Central memory CD8-positive, alpha-beta T cell (primary cell): ENCODE measurements at regions not wholly inside any gene's neighbourhood (a gene's known extent, or its start where the extent isn't known, plus 50 kb on each side); places are given as distances from the start of the nearest gene placed in this dataset.

Experiments used
- ATAC-seq: fragments of 150-1000 bp; cut with Tn5 transposase; replicated peaks from 2 replicates; pipeline ENCODE4 v1.10.0; 2022; ENCODE audit warnings: mild to moderate bottlenecking, moderate FRiP score, moderate number of reproducible peaks; ENCODE audit not compliant: poor library complexity, severe bottlenecking; ENCODE audit errors: extremely low read depth
- DNase-seq, 2 donors: peaks; one replicate each; pipeline ENCODE4 v3.0.0; 2021; ENCODE audit warnings: low spot score in 2 of 2
- H3K27ac Mint-ChIP-seq: one replicate; pipeline ENCODE4 v1.8.0; 2022; ENCODE audit warnings: low read depth, mild to moderate bottlenecking, moderate library complexity, mixed read lengths
- H3K27me3 Mint-ChIP-seq: one replicate; pipeline ENCODE4 v1.8.0; 2022; ENCODE audit warnings: mixed read lengths
- H3K36me3 Mint-ChIP-seq: one replicate; pipeline ENCODE4 v1.8.0; 2022; ENCODE audit warnings: mild to moderate bottlenecking, moderate library complexity, mixed read lengths; ENCODE audit not compliant: insufficient read depth
- H3K4me1 Mint-ChIP-seq: one replicate; pipeline ENCODE4 v1.8.0; 2022; ENCODE audit warnings: mixed read lengths
- H3K4me3 Mint-ChIP-seq: one replicate; pipeline ENCODE4 v1.8.0; 2022; ENCODE audit warnings: mild to moderate bottlenecking, moderate library complexity, mixed read lengths
- H3K9me3 Mint-ChIP-seq: one replicate; pipeline ENCODE4 v1.8.0; 2022; ENCODE audit warnings: mixed read lengths

DNA sequence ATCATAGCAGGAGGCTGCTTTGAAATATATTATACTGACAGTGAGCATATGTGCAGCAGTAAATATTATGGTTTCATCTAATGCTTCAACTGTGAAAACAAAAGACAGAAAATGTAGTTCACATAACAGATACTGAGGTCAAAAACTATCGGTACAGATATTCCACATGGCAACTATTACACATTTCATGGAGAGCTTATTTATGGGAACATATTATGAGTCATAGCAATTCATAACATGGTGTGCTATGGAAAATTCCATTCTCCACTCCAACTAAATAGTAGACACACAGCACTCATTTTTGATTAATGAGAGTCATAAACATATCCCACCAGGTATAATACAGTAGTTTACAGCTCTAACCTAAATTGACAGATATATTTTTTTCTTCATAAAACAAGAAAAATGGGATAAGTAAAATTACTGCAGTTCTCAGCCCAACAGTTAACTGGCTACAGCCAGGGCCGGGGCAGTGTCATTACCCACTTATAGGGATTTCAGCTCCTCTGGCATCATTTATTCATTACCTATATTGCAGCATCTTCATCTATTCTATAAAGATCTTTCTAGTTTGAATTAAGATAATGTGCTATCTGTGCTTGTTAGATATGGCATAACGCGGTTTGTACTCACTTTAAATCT is 475.6 kb upstream of the KLF6 start:
- no peaks in the 10 kb centered on the region for H3K9me3 Mint-ChIP-seq
- ATAC-seq (no peak), DNase-seq (no peak)
- peaks cover under 1% of the 10 kb centered on the region for H3K4me1 Mint-ChIP-seq
- H3K27ac Mint-ChIP-seq = no peak overlapping the region
- H3K36me3 Mint-ChIP-seq = no peaks in the 10 kb centered on the region
- no peaks in the 10 kb centered on the region for H3K27me3 Mint-ChIP-seq
- H3K4me3 Mint-ChIP-seq = no peak overlapping the region

DNA sequence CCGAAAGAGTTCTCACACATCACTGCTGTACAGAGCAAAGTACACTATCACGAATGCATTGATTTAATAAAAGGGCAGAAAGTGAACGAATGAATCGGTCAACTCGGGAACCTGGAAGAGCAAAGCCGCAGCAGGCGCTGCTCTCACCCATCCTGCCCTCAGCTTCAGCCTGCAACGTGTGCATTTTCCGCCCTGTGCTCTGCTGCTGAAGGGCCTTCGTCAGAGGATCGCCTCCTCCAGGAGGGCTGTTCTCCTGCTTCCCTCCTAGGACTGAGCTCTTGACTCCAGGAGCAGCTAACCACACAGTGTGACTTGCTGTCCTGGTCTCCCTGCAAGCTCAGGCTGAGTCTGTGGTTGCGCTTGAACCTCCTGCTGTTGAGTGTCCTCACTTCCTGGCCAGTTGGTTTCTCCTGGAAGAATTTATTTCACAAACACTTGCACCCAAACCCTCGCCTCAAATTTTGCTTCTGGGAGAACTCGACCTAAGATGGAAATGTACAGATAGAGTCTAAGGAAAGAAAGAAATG is 473.0 kb upstream of the KLF6 start:
- H3K27me3 Mint-ChIP-seq = no peaks in the 10 kb centered on the region
- ATAC-seq = no peak
- no peaks in the 10 kb centered on the region for H3K4me1 Mint-ChIP-seq
- no peak for DNase-seq
- H3K9me3 Mint-ChIP-seq = no peaks in the 10 kb centered on the region
- no peaks in the 10 kb centered on the region for H3K36me3 Mint-ChIP-seq
- no peak overlapping the region for H3K4me3 Mint-ChIP-seq
- H3K27ac Mint-ChIP-seq = no peak overlapping the region

DNA sequence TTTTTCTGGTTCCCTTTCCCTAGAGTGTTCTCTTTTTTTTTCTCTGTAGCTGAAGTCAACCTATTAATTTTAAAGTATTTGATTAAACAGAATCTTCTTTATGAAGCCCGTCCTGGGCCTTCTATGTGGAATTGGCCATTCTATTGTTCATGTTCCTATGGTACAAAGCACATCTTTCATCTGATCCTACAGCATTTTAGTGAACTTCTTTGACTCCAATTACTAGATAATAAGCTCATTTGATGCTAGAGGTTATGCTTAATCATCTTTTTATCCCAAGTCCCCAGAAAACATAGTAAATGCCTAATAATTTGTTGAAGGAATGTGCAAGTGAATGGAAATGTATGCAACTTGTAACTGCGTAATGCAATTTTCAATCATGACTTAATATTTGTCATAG is 472.0 kb upstream of the KLF6 start:
- H3K9me3 Mint-ChIP-seq = no peaks in the 10 kb centered on the region
- H3K27ac Mint-ChIP-seq = no peak overlapping the region
- H3K4me3 Mint-ChIP-seq = no peak overlapping the region
- no peaks in the 10 kb centered on the region for H3K4me1 Mint-ChIP-seq
- ATAC-seq (no peak), DNase-seq (no peak)
- H3K36me3 Mint-ChIP-seq = no peaks in the 10 kb centered on the region
- no peaks in the 10 kb centered on the region for H3K27me3 Mint-ChIP-seq

DNA sequence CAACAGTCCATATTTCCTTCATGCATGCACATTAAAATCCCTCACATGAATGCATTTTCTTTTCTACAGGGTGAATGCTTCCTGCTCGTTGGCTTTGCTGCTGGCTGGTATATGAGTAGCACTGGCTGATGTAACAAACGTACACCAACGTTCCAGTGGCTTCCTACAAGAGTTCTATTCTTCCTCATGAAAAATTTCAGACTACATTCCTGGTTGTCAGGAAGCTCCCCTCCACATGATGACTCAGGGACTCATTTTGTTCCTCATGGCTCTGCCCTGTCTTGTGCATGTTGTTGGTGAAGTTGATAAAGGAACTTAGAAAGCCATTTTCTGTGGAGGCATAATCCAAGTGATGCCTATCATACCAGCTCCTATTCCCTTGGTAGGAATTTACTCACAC is 470.7 kb upstream of the KLF6 start:
- ATAC-seq (no peak), DNase-seq (no peak)
- H3K4me3 Mint-ChIP-seq = no peak overlapping the region
- H3K36me3 Mint-ChIP-seq = no peaks in the 10 kb centered on the region
- no peaks in the 10 kb centered on the region for H3K4me1 Mint-ChIP-seq
- H3K27ac Mint-ChIP-seq = no peak overlapping the region
- no peaks in the 10 kb centered on the region for H3K9me3 Mint-ChIP-seq
- H3K27me3 Mint-ChIP-seq = no peaks in the 10 kb centered on the region

DNA sequence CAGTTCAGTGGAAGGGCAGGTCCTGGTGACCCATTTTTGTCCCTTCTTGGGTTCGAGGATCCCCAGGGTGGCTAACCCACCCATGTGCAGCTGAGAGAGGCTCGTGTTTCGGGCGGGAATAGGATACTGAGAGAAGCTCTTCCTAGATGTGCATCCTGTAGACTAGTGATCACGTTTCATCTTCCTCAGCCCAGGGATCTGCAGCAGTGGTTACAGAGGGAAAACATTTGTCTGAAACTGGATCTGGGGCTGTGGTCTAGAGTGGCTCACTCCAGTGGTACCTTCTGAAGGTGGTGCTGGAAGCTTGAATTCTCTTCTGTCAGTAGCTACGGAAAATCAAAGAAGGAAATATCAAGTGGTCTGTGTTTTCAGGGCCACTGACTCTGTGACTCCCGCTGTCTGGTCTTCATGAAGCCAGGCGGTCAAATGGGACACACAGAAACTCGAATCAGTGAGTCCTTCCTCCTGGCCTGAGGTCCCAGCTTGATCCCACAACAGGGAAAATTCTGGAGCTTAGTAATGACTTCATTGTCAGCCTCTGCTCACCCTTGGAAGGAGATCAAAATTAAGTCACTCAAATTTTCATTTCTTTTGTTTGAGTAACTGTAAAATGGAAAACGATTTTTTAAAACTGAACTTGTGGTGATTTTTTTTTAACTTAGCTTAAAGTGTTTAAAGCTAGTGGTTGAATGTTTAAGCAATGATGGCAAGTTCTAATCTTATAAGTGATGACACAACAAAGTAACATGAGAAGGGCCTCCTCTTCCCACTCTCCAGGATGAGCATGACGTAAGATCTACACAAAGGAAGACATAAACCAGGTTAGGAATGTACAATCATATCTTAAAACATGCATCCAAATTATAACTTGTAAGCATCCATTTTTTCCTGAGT is 469.3 kb upstream of the KLF6 start:
- Mint-ChIP-seq H3K36me3 (no peaks in the 10 kb centered on the region), H3K27ac (no peak overlapping the region), H3K27me3 (no peaks in the 10 kb centered on the region), H3K4me1 (peaks cover 6% of the 10 kb centered on the region), H3K4me3 (no peak overlapping the region), H3K9me3 (no peaks in the 10 kb centered on the region)
- no peak for DNase-seq
- ATAC-seq = no peak

DNA sequence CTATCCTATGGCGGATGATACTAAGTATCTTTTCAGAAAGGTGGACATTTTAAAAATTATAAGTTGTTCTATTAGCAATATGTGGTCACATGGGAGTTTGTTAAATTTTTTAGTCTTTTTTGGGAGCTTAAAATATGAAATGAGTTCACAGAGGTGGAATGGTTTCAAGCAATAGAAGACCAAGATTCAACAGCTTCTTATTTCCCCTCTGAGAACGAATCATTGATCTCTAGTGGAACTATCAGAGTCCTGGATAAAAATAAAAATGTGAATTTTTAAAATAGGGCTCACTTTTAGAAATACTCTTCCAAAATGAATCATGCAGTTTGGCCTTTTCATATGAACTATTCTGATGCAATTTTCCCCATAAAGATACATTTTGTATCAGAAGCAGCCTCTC is 467.7 kb upstream of the KLF6 start:
- no peak overlapping the region for H3K4me3 Mint-ChIP-seq
- ATAC-seq (no peak), DNase-seq (no peak)
- H3K9me3 Mint-ChIP-seq = no peaks in the 10 kb centered on the region
- H3K27ac Mint-ChIP-seq = no peak overlapping the region
- H3K27me3 Mint-ChIP-seq = no peaks in the 10 kb centered on the region
- H3K36me3 Mint-ChIP-seq = no peaks in the 10 kb centered on the region
- H3K4me1 Mint-ChIP-seq = peaks cover 6% of the 10 kb centered on the region

DNA sequence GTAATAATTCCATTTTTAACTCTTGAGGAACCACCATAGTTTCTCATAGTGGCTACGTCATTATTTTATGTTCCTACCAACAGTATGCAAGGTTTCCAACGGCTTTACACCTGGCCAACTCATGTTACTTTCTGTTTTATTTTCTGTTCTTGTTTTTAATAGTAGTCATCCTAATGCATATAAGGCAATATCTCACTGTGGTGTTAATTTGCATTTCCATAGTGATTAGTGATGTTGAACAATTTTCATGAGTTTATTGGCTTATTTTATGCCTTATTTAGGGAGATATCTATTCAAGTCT is 465.5 kb upstream of the KLF6 start:
- H3K4me1 Mint-ChIP-seq = peaks cover 18% of the 10 kb centered on the region
- no peak overlapping the region for H3K27ac Mint-ChIP-seq
- H3K36me3 Mint-ChIP-seq = no peaks in the 10 kb centered on the region
- DNase-seq = no peak
- no peaks in the 10 kb centered on the region for H3K9me3 Mint-ChIP-seq
- no peak overlapping the region for H3K4me3 Mint-ChIP-seq
- no peak for ATAC-seq
- no peaks in the 10 kb centered on the region for H3K27me3 Mint-ChIP-seq

DNA sequence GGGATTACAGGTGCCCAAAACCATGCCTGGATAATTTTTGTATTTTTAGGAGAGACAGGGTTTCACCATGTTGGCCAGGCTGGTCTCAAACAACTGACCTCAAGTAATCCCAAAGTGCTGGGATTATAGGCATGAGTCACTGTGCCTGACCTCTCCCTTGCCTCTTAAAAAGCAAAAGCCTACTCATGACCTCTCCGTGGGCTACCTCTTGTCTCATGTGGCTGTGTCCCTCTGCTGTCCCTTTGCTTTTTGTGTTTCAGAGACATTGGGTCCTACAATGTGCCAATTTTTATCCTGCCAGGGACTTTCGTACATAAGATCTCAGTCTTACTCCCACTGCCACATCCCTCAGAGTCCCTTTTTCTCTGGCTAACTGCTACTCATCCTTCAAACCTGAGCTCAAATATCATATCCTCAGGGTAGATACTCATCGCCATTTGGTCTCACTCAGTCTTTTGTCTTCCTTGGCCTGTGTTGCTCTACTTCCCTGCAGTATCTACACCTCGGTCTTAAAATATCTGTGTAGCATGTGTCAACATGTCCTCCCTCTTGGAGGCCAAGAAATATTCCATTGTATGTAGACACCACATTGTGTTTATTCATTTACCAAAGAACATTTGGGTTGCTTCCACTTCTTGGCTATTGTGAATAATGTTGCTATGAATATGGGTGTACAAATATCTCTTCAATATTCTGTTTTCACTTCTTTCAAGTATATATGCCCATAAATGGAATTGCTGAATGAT is 465.0 kb upstream of the KLF6 start:
- no peak for DNase-seq
- Mint-ChIP-seq H3K4me3 (no peak overlapping the region), H3K36me3 (no peaks in the 10 kb centered on the region), H3K9me3 (no peaks in the 10 kb centered on the region), H3K27me3 (no peaks in the 10 kb centered on the region), H3K4me1 (peaks cover 18% of the 10 kb centered on the region), H3K27ac (no peak overlapping the region)
- no peak for ATAC-seq

DNA sequence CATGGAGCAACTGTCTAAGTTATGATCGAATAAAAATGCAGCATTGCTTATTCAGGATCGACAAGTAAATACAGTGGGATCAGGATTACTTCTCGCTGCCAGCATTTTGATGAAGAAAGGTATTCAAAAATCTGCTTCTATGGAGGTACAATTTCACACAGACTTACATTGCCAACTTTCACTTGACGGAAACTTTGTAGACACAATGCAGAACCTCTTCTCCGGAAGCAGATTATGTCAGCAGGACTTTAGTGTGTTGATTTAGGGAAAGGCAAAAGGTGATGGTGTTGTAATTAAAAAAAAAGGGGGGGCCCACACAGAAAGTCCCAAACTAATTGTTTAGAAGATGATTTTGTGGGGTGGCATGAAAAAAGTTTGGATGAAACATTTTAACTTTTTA is 462.4 kb upstream of the KLF6 start:
- no peak for DNase-seq
- peaks cover 23% of the 10 kb centered on the region for H3K4me1 Mint-ChIP-seq
- H3K27ac Mint-ChIP-seq = no peak overlapping the region
- no peaks in the 10 kb centered on the region for H3K9me3 Mint-ChIP-seq
- no peaks in the 10 kb centered on the region for H3K27me3 Mint-ChIP-seq
- no peak for ATAC-seq
- no peak overlapping the region for H3K4me3 Mint-ChIP-seq
- peaks cover 2% of the 10 kb centered on the region for H3K36me3 Mint-ChIP-seq

DNA sequence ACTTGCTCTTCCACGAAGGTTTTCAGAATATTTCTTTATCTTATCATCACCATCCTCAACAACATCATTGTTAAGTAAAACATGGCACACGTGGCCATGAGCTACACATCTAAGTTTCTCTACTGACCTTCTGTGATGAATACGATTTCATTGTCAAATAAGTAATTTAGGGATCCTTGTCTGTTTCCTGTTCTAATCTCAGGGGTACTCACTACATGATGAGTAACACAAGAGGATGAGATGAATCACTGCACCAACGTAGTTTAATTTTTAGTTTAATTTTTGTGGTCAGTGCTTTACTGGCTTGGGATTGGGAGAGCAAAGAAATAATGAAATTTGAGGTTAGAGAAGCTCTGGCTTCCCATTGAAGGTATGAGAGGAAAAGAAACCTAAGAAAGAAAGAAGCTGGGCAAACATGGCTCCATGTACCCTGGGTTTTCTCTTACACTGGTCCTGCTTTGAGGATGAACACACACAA is 461.9 kb upstream of the KLF6 start:
- no peak for ATAC-seq
- no peaks in the 10 kb centered on the region for H3K27me3 Mint-ChIP-seq
- DNase-seq = no peak
- peaks cover 2% of the 10 kb centered on the region for H3K36me3 Mint-ChIP-seq
- H3K4me1 Mint-ChIP-seq = peaks cover 27% of the 10 kb centered on the region
- H3K27ac Mint-ChIP-seq = peak overlapping the region; percentile 25
- no peaks in the 10 kb centered on the region for H3K9me3 Mint-ChIP-seq
- peak overlapping the region; percentile 48 for H3K4me3 Mint-ChIP-seq

DNA sequence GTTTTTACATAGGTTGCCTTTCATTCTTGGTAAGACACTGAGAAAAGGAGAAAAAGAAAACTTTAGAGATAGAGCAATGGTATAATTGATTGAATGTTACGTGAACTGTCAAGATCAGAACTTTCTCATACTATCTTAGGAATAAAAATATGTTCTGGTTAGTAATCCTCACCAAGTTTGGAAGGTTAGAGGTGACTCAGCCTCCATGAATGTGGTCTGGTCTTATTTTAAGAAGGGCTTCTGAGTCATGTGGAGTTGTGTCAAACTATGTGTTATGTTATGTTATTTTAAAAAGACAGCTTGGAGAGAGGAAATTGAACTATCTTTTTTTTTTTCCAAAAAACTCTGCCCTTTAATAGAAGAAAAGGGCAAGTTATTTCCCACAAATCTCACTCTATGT is 458.6 kb upstream of the KLF6 start:
- Mint-ChIP-seq H3K4me3 (no peak overlapping the region), H3K4me1 (peaks cover 22% of the 10 kb centered on the region), H3K27me3 (no peaks in the 10 kb centered on the region), H3K27ac (no peak overlapping the region), H3K36me3 (peaks cover 2% of the 10 kb centered on the region), H3K9me3 (no peaks in the 10 kb centered on the region)
- ATAC-seq = no peak
- no peak for DNase-seq

DNA sequence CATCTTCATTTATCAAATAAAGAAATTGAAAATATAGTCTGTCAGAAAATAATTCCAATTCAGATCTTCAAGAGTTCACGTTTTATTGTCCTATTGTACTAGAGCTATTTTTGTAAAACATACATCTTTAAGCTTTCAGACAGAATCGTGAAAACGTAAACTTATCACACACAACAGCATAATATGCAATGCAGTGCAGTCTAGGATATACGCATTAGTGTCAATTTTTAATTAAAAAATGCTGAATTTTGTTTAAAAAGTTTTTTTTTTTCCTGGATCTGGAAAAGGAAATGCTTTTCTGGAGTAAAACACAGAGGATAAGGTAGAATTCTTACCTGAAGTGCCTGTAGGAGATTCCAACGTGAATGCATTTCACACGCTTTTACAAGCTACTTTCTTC is 458.2 kb upstream of the KLF6 start:
- ATAC-seq (no peak), DNase-seq (no peak)
- Mint-ChIP-seq H3K27me3 (no peaks in the 10 kb centered on the region), H3K9me3 (no peaks in the 10 kb centered on the region), H3K36me3 (peaks cover 2% of the 10 kb centered on the region), H3K4me3 (no peak overlapping the region), H3K27ac (no peak overlapping the region), H3K4me1 (peaks cover 22% of the 10 kb centered on the region)
